H9 (cell line): ENCODE measurements at regions not wholly inside any gene's neighbourhood (a gene's known extent, or its start where the extent isn't known, plus 50 kb on each side); places are given as distances from the start of the nearest gene placed in this dataset.

Source experiments
- DNase-seq: peaks from one replicate; pipeline ENCODE4 v3.0.0-alpha.2; 2017
- H2AFZ ChIP-seq: one replicate; pipeline ENCODE4 v1.6.1; 2013; ENCODE audit warnings: mild to moderate bottlenecking, low read length, control low read depth, moderate library complexity
- H2AK5ac ChIP-seq: 2 replicates; pipeline ENCODE4 v1.6.1; 2013; ENCODE audit warnings: low read length, control low read depth, mixed read lengths; ENCODE audit not compliant: insufficient read length
- H2BK120ac ChIP-seq: one replicate; pipeline ENCODE4 v1.6.1; 2013; ENCODE audit warnings: low read depth, mild to moderate bottlenecking, low read length, control low read depth, inconsistent platforms; ENCODE audit not compliant: poor library complexity, severe bottlenecking
- H2BK12ac ChIP-seq: 2 replicates; pipeline ENCODE4 v1.6.1; 2013; ENCODE audit warnings: low read length, control low read depth, mixed read lengths, low read depth; ENCODE audit not compliant: insufficient read length
- H2BK15ac ChIP-seq: 2 replicates; pipeline ENCODE4 v1.6.1; 2013; ENCODE audit warnings: low read depth, low read length, control low read depth
- H2BK20ac ChIP-seq: one replicate; pipeline ENCODE4 v1.6.1; 2013; ENCODE audit warnings: low read depth, mild to moderate bottlenecking, low read length, control low read depth, inconsistent platforms; ENCODE audit not compliant: poor library complexity, severe bottlenecking
- H2BK5ac ChIP-seq: 2 replicates; pipeline ENCODE4 v1.6.1; 2013; ENCODE audit warnings: low read length, control low read depth, mixed read lengths; ENCODE audit not compliant: insufficient read length
- H3K14ac ChIP-seq: 2 replicates; pipeline ENCODE4 v1.6.1; 2013; ENCODE audit warnings: low read length, control low read depth; ENCODE audit not compliant: insufficient read depth
- H3K18ac ChIP-seq: 2 replicates; pipeline ENCODE4 v1.6.1; 2013; ENCODE audit warnings: low read depth, mild to moderate bottlenecking, mixed read lengths, low read length, control low read depth; ENCODE audit not compliant: insufficient read length
- H3K23ac ChIP-seq: 2 replicates; pipeline ENCODE4 v1.6.1; 2013; ENCODE audit warnings: low read length, control low read depth, mixed read lengths, low read depth; ENCODE audit not compliant: insufficient read length
- H3K23me2 ChIP-seq: 2 replicates; pipeline ENCODE4 v1.6.1; 2013; ENCODE audit warnings: low read depth, mild to moderate bottlenecking, mixed read lengths, low read length, control low read depth; ENCODE audit not compliant: insufficient read length, poor library complexity, severe bottlenecking
- H3K27ac ChIP-seq: 2 replicates; pipeline ENCODE4 v1.5.1; 2013; ENCODE audit warnings: low read length, control low read depth, mixed read lengths, low read depth; ENCODE audit not compliant: insufficient read length
- H3K27me3 ChIP-seq: 2 replicates; pipeline ENCODE4 v1.6.1; 2013; ENCODE audit warnings: low read length, control low read depth, inconsistent platforms; ENCODE audit not compliant: insufficient read depth
- H3K4ac ChIP-seq: 2 replicates; pipeline ENCODE4 v1.6.1; 2013; ENCODE audit warnings: low read depth, mild to moderate bottlenecking, control low read depth, inconsistent platforms, low read length, moderate library complexity
- H3K4me1 ChIP-seq: 2 replicates; pipeline ENCODE4 v1.6.1; 2013; ENCODE audit warnings: low read length, control low read depth, inconsistent platforms; ENCODE audit not compliant: insufficient read depth
- H3K4me2 ChIP-seq: 2 replicates; pipeline ENCODE4 v1.6.1; 2013; ENCODE audit warnings: low read length, control low read depth, mixed read lengths; ENCODE audit not compliant: insufficient read length, insufficient read depth
- H3K56ac ChIP-seq: 2 replicates; pipeline ENCODE4 v1.6.1; 2013; ENCODE audit warnings: low read depth, mild to moderate bottlenecking, mixed read lengths, low read length, control low read depth; ENCODE audit not compliant: insufficient read length
- H3K79me1 ChIP-seq: 2 replicates; pipeline ENCODE4 v1.6.1; 2013; ENCODE audit warnings: low read depth, mild to moderate bottlenecking, moderate library complexity, low read length, control low read depth, inconsistent platforms; ENCODE audit not compliant: insufficient read depth, poor library complexity, severe bottlenecking
- H3K79me2 ChIP-seq: 2 replicates; pipeline ENCODE4 v1.6.1; 2013; ENCODE audit warnings: low read length, control low read depth, inconsistent platforms; ENCODE audit not compliant: insufficient read depth
- H3K9ac ChIP-seq: 2 replicates; pipeline ENCODE4 v1.6.1; 2013; ENCODE audit warnings: low read length, control low read depth, mixed read lengths; ENCODE audit not compliant: insufficient read length; ENCODE audit errors: extremely low read depth
- H3K9me3 ChIP-seq: one replicate; pipeline ENCODE4 v1.6.1; 2013; ENCODE audit warnings: low read depth, low read length, inconsistent platforms; ENCODE audit not compliant: control insufficient read depth
- H3T11ph ChIP-seq: one replicate; pipeline ENCODE4 v1.6.1; 2013; ENCODE audit warnings: mild to moderate bottlenecking, low read length, control low read depth, inconsistent platforms
- H4K20me1 ChIP-seq: one replicate; pipeline ENCODE4 v1.6.1; 2013; ENCODE audit not compliant: control insufficient read depth, insufficient read length, insufficient read depth
- H4K5ac ChIP-seq: 2 replicates; pipeline ENCODE4 v1.6.1; 2013; ENCODE audit warnings: low read depth, mild to moderate bottlenecking, mixed read lengths, low read length, control low read depth; ENCODE audit not compliant: insufficient read length
- H4K8ac ChIP-seq: replicated peaks from 2 replicates; pipeline ENCODE4 v1.6.1; 2013; ENCODE audit warnings: low read length, control low read depth, mixed read lengths, low read depth; ENCODE audit not compliant: insufficient read length
- H4K91ac ChIP-seq: 2 replicates; pipeline ENCODE4 v1.6.1; 2013; ENCODE audit warnings: low read depth, mild to moderate bottlenecking, moderate library complexity, mixed read lengths, low read length, control low read depth; ENCODE audit not compliant: insufficient read length
- H3K27ac Mint-ChIP-seq, 3 experiments: 2 replicates in 2 of 3; 3 replicates in 1 of 3; pipeline ENCODE4 v1.8.0; 2020 to 2021; ENCODE audit warnings: mixed read lengths in 3 of 3, mild to moderate bottlenecking in 1 of 3, moderate library complexity in 1 of 3
- H3K27me3 Mint-ChIP-seq: 2 replicates; pipeline ENCODE4 v1.8.0; 2021; ENCODE audit warnings: low read depth, mild to moderate bottlenecking, moderate library complexity, mixed read lengths
- H3K36me3 Mint-ChIP-seq, 3 experiments: 2 replicates in 2 of 3; 3 replicates in 1 of 3; pipeline ENCODE4 v1.8.0; 2020 to 2021; ENCODE audit warnings: low read depth in 3 of 3, mixed read lengths in 3 of 3; ENCODE audit not compliant: insufficient read depth in 1 of 3
- H3K4me1 Mint-ChIP-seq, 2 experiments: 2 replicates each; pipeline ENCODE4 v1.8.0; 2020; ENCODE audit warnings: mixed read lengths in 2 of 2
- H3K4me3 Mint-ChIP-seq, 2 experiments: 2 replicates in 1 of 2; 3 replicates in 1 of 2; pipeline ENCODE4 v1.8.0; 2020 to 2021; ENCODE audit warnings: mild to moderate bottlenecking in 2 of 2, mixed read lengths in 2 of 2, moderate library complexity in 1 of 2
- H3K9me3 Mint-ChIP-seq, 2 experiments: 2 replicates in 1 of 2; 3 replicates in 1 of 2; pipeline ENCODE4 v1.8.0; 2020; ENCODE audit warnings: mild to moderate bottlenecking in 2 of 2, mixed read lengths in 2 of 2, moderate library complexity in 1 of 2
- WGBS: extraction: QIAGEN DNeasy Blood & Tissue Kit; methylation state at CpG from one replicate; pipeline ENCODE4 v1.1.7; 2013; ENCODE audit warnings: missing lambda C conversion rate, low lambda C conversion rate, mixed read lengths; ENCODE audit not compliant: insufficient read length; ENCODE audit errors: extremely low coverage; 5-methylcytosine and 5-hydroxymethylcytosine counted together
- TF ChIP-seq, protein P1 (sequence below): fragments of 200-600 bp; sonication (generic); conservative IDR thresholded peaks from 3 replicates; pipeline ENCODE4 v1.8.0; 2021; ENCODE audit warnings: antibody characterized with exemption, mild to moderate bottlenecking

DNA sequence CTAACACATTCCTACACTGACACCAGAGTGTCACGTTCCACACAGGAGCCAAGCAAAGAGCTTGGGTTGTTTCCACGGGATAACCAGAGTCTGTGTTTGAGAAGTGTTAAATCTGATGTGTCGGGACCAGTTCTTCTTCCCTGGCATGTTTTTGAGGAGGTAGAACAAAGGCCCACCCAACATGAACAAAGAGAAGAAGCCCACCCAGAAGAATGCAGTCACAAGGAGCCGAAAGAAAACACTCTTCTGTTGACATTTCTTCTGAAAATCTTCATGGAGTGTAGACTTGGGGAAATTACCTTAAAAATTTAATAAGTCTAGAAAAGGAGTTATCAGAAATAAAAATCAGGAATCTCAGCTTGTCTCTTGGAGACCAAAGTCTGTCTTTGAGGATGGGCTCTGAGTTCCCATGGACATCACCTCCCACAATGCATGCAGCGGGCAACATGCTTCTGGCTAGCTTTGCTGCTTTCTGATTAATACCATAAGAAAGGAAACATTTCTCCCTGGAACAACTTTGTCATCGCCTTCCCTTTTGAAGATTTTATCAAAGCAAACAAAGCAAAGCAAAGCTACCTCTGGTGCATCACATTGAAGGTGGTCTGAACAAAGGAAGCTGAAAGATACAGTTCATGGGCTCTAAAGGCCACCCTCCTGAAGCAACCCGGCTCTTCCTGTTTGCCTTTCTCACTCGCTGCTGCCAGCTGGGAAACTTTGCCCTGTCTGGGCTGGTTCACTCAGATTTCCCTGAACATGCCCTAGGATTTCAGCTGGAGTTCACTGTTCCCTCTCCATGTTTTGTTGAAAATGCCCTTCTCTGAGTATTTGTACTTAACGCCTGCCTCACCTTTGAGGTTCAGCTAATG, 448.1 kb downstream of the KIF16B start:
- no peak overlapping the region for H3K56ac ChIP-seq
- TF ChIP-seq, protein P1, sequence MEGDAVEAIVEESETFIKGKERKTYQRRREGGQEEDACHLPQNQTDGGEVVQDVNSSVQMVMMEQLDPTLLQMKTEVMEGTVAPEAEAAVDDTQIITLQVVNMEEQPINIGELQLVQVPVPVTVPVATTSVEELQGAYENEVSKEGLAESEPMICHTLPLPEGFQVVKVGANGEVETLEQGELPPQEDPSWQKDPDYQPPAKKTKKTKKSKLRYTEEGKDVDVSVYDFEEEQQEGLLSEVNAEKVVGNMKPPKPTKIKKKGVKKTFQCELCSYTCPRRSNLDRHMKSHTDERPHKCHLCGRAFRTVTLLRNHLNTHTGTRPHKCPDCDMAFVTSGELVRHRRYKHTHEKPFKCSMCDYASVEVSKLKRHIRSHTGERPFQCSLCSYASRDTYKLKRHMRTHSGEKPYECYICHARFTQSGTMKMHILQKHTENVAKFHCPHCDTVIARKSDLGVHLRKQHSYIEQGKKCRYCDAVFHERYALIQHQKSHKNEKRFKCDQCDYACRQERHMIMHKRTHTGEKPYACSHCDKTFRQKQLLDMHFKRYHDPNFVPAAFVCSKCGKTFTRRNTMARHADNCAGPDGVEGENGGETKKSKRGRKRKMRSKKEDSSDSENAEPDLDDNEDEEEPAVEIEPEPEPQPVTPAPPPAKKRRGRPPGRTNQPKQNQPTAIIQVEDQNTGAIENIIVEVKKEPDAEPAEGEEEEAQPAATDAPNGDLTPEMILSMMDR, result no peak
- peaks cover 3 to 6% of the 10 kb centered on the region in 2 experiments; a peak in 1 of 5 replicates for H3K9me3 Mint-ChIP-seq
- H3K27me3 Mint-ChIP-seq, result no peaks in the 10 kb centered on the region; the same call in 1 of the 2 replicates
- H3K23ac ChIP-seq, result no peak overlapping the region
- H2AK5ac ChIP-seq, result no peak overlapping the region
- H2BK12ac ChIP-seq, result no peak overlapping the region
- H3K27ac ChIP-seq, result no peak overlapping the region
- no peaks in the 10 kb centered on the region for H3K79me1 ChIP-seq
- no peak overlapping the region for H3K4ac ChIP-seq
- no peak overlapping the region for H2BK20ac ChIP-seq
- H3K23me2 ChIP-seq, result no peaks in the 10 kb centered on the region
- no peaks in the 10 kb centered on the region for H3K79me2 ChIP-seq
- H3K9ac ChIP-seq, result no peak overlapping the region
- no peak overlapping the region for H3T11ph ChIP-seq
- H3K4me3 Mint-ChIP-seq, result no peak overlapping the region
- no peaks in the 10 kb centered on the region for H3K4me1 Mint-ChIP-seq
- WGBS, result no CpG with 5 or more reads among the region's 9 CpGs
- H3K9me3 ChIP-seq, result no peaks in the 10 kb centered on the region
- no peak overlapping the region for H2BK120ac ChIP-seq
- no peaks in the 10 kb centered on the region for H3K4me1 ChIP-seq
- H3K27me3 ChIP-seq, result no peaks in the 10 kb centered on the region
- no peak overlapping the region for H3K18ac ChIP-seq
- no peak overlapping the region for H2BK15ac ChIP-seq
- no peak overlapping the region for H4K5ac ChIP-seq
- no peak for DNase-seq
- H2BK5ac ChIP-seq, result no peak overlapping the region
- peaks cover 0 to 11% (median 0%) of the 10 kb centered on the region in 3 experiments; a peak in 3 of 7 replicates for H3K36me3 Mint-ChIP-seq
- no peaks in the 10 kb centered on the region for H4K20me1 ChIP-seq
- no peak overlapping the region for H4K8ac ChIP-seq
- H2AFZ ChIP-seq, result no peak overlapping the region
- H3K4me2 ChIP-seq, result no peak overlapping the region
- H3K27ac Mint-ChIP-seq, result peak overlapping the region in 1 of 3 experiments; percentile 8; a peak in 1 of 7 replicates
- H4K91ac ChIP-seq, result no peak overlapping the region
- H3K14ac ChIP-seq, result no peak overlapping the region
